GM12878 (cell line): ENCODE measurements at regions not wholly inside any gene's neighbourhood (a gene's known extent, or its start where the extent isn't known, plus 50 kb on each side); places are given as distances from the start of the nearest gene placed in this dataset.

Source experiments
- ATAC-seq: fragments of 200-7000 bp; cut with Tn5 transposase; 3 replicates; pipeline ENCODE4 v1.9.1; 2020; ENCODE audit warnings: mild to moderate bottlenecking, moderate library complexity
- BruUV-seq: library from RNA; stranded (reverse); fragments of 400-500 nt; replicated peaks from 2 replicates; lab custom pipeline; 2021; lab: Mats Ljungman, UMichigan
- CTCF ChIA-PET: fragments of 300-600 bp; sonication (Branson Sonifier 250); formaldehyde crosslinking; extraction: SDS; loops from one replicate; lab custom pipeline; 2021; ENCODE audit warnings: inconsistent platforms; lab: Yijun Ruan, JAX
- POLR2A ChIA-PET: fragments of 350-600 bp; formaldehyde crosslinking; extraction: SDS; loops from one replicate; lab custom pipeline; 2021; ENCODE audit warnings: inconsistent platforms; lab: Charles Lee
- RAD21 ChIA-PET: fragments of 300-600 bp; sonication (Branson Sonifier 250); formaldehyde crosslinking; loops from one replicate; lab custom pipeline; 2023; ENCODE audit warnings: antibody characterized with exemption; ENCODE audit not compliant: unreplicated experiment; lab: Charles Lee
- SMC1A ChIA-PET: fragments of 300-600 bp; sonication (Branson Sonifier 250); formaldehyde crosslinking; loops from one replicate; lab custom pipeline; 2023; ENCODE audit not compliant: unreplicated experiment, uncharacterized antibody; lab: Charles Lee
- DNase-seq: peaks from one replicate; pipeline ENCODE4 v3.0.0-alpha.2; 2011; ENCODE audit warnings: low read depth, low spot score
- FAIRE-seq: peaks from 3 replicates; lab custom pipeline; 2011; peaks lifted over from hg19 to GRCh38; lab: Jason Lieb, UNC
- H2AFZ ChIP-seq: 2 replicates; pipeline ENCODE4 v1.6.0; 2011; ENCODE audit warnings: low read depth, low read length, control low read depth; ENCODE audit not compliant: control insufficient read depth
- H3K27ac ChIP-seq: 2 replicates; pipeline ENCODE4 v1.5.1; 2011; ENCODE audit warnings: control low read depth; ENCODE audit not compliant: control insufficient read depth, insufficient read depth
- H3K27me3 ChIP-seq, 2 experiments: replicated peaks in 1 of 2; 2 replicates each; pipeline versions ENCODE4 v1.6.0 to v1.6.1; 2011; ENCODE audit warnings: low read length in 1 of 2; ENCODE audit not compliant: control insufficient read depth in 2 of 2, insufficient read depth in 2 of 2
- H3K36me3 ChIP-seq, 2 experiments: 2 replicates each; pipeline ENCODE4 v1.5.1; 2011; ENCODE audit warnings: low read length in 1 of 2; ENCODE audit not compliant: control insufficient read depth in 2 of 2, insufficient read depth in 2 of 2
- H3K4me1 ChIP-seq: 2 replicates; pipeline ENCODE4 v1.6.1; 2011; ENCODE audit warnings: mild to moderate bottlenecking, low read length, moderate library complexity, mixed read lengths; ENCODE audit not compliant: control insufficient read depth, insufficient read depth
- H3K4me2 ChIP-seq: 2 replicates; pipeline ENCODE4 v1.6.0; 2011; ENCODE audit warnings: control low read depth; ENCODE audit not compliant: control insufficient read depth, insufficient read depth
- H3K4me3 ChIP-seq: fragments of 200-600 bp; sonication (generic); 2 replicates; pipeline ENCODE4 v1.5.1; 2016
- H3K79me2 ChIP-seq: 2 replicates; pipeline ENCODE4 v1.6.0; 2011; ENCODE audit warnings: low read length; ENCODE audit not compliant: control insufficient read depth, insufficient read depth
- H3K9ac ChIP-seq: 2 replicates; pipeline ENCODE4 v1.8.0; 2011; ENCODE audit warnings: low read length, control low read depth, mixed read lengths; ENCODE audit not compliant: control insufficient read depth, insufficient read depth
- H3K9me3 ChIP-seq: replicated peaks from 3 replicates; pipeline ENCODE4 v1.5.1; 2011; ENCODE audit warnings: mild to moderate bottlenecking, low read length; ENCODE audit not compliant: control insufficient read depth, insufficient read depth
- H4K20me1 ChIP-seq: 2 replicates; pipeline ENCODE4 v1.6.0; 2011; ENCODE audit not compliant: control insufficient read depth, insufficient read depth
- FOS ChIP-seq: IDR thresholded peaks from 3 replicates; pipeline ENCODE4 v1.6.1; 2011; ENCODE audit warnings: borderline replicate concordance; ENCODE audit not compliant: insufficient read length; ENCODE audit errors: extremely low read depth
- HCFC1 ChIP-seq: fragments of 150-350 bp; IDR thresholded peaks from 2 replicates; pipeline ENCODE4 v1.6.1; 2014; ENCODE audit warnings: low read length
- MXI1 ChIP-seq: fragments of 150-350 bp; IDR thresholded peaks from 2 replicates; pipeline ENCODE4 v1.6.1; 2011; ENCODE audit warnings: low read depth, mild to moderate bottlenecking, inconsistent platforms, low read length, improper control_type of control experiment
- NFYB ChIP-seq: IDR thresholded peaks from 2 replicates; pipeline ENCODE4 v1.6.1; 2011; ENCODE audit warnings: low read depth, mild to moderate bottlenecking, low read length, improper control_type of control experiment, moderate library complexity; ENCODE audit not compliant: insufficient read depth
- NR2C2 ChIP-seq: IDR thresholded peaks from 2 replicates; pipeline ENCODE4 v1.6.1; 2011; ENCODE audit warnings: borderline replicate concordance, low read depth; ENCODE audit not compliant: control insufficient read depth, insufficient read length
- NRF1 ChIP-seq: conservative IDR thresholded peaks from 2 replicates; pipeline ENCODE4 v1.6.1; 2011; ENCODE audit warnings: mild to moderate bottlenecking, low read depth, low read length, improper control_type of control experiment
- POLR2A ChIP-seq: IDR thresholded peaks from 2 replicates; pipeline ENCODE4 v1.6.1; 2011; ENCODE audit warnings: low read depth, mild to moderate bottlenecking, low read length
- RAD21 ChIP-seq: IDR thresholded peaks from 2 replicates; pipeline ENCODE4 v1.6.1; 2011; ENCODE audit warnings: mild to moderate bottlenecking, low read depth, low read length, moderate library complexity; ENCODE audit not compliant: insufficient read depth
- RCOR1 ChIP-seq: conservative IDR thresholded peaks from 2 replicates; pipeline ENCODE4 v1.6.1; 2012; ENCODE audit warnings: low read depth, low read length, improper control_type of control experiment
- SIN3A ChIP-seq: IDR thresholded peaks from 2 replicates; pipeline ENCODE4 v1.6.1; 2012; ENCODE audit warnings: low read depth, low read length, improper control_type of control experiment
- SMARCA5 ChIP-seq: fragments of 450-650 bp; IDR thresholded peaks from 2 replicates; pipeline ENCODE4 v1.6.1; 2017; ENCODE audit warnings: mild to moderate bottlenecking
- SMC3 ChIP-seq: IDR thresholded peaks from 2 replicates; pipeline ENCODE4 v1.6.1; 2011; ENCODE audit warnings: low read length, improper control_type of control experiment, borderline replicate concordance
- SPI1 ChIP-seq: IDR thresholded peaks from 2 replicates; pipeline ENCODE4 v1.6.1; 2011; ENCODE audit warnings: low read depth, mild to moderate bottlenecking, low read length, moderate library complexity, borderline replicate concordance; ENCODE audit not compliant: insufficient read depth
- TCF12 ChIP-seq: IDR thresholded peaks from 2 replicates; pipeline ENCODE4 v1.6.1; 2011; ENCODE audit warnings: low read depth, mild to moderate bottlenecking, low read length
- ZNF217 ChIP-seq: fragments of 450-650 bp; IDR thresholded peaks from 2 replicates; pipeline ENCODE4 v1.6.1; 2017; ENCODE audit warnings: antibody characterized with exemption, mild to moderate bottlenecking
- WGBS: methylation state at CpG from one replicate; pipeline ENCODE4 v1.1.6; 2016; ENCODE audit warnings: low lambda C conversion rate; ENCODE audit not compliant: insufficient replicate concordance, insufficient coverage; ENCODE audit errors: missing lambda C conversion rate; 5-methylcytosine and 5-hydroxymethylcytosine counted together
- in situ Hi-C: fragments of 300-500 bp; cut with MboI; formaldehyde crosslinking; loops from 9 replicates; pipeline ENCODE4 v1.14.3; 2018; ENCODE audit warnings: mixed read lengths
- intact Hi-C: fragments of 100-400 bp; cut with micrococcal nuclease; formaldehyde crosslinking; loops from one replicate; pipeline ENCODE4 v1.14.2; 2022; ENCODE audit not compliant: unreplicated experiment
- TF ChIP-seq, protein P1 (sequence below): fragments of 450-650 bp; IDR thresholded peaks from 2 replicates; pipeline ENCODE4 v1.6.1; 2017; ENCODE audit warnings: mild to moderate bottlenecking, moderate library complexity
- TF ChIP-seq, protein P2 (sequence below), 3 experiments: IDR thresholded peaks in 2 of 3; conservative IDR thresholded peaks in 1 of 3; 2 replicates each; pipeline ENCODE4 v1.5.1; 2011; ENCODE audit warnings: low read depth in 3 of 3, low read length in 3 of 3, mild to moderate bottlenecking in 3 of 3, control low read depth in 2 of 3, moderate library complexity in 2 of 3, inconsistent platforms in 1 of 3, mixed read lengths in 1 of 3; ENCODE audit not compliant: control insufficient read depth in 2 of 3, insufficient read depth in 1 of 3; ENCODE audit errors: extremely low read depth in 1 of 3
- TF ChIP-seq, protein P3 (sequence below): IDR thresholded peaks from 2 replicates; pipeline ENCODE4 v1.6.1; 2011; ENCODE audit warnings: low read depth, low read length, improper control_type of control experiment, borderline replicate concordance

DNA sequence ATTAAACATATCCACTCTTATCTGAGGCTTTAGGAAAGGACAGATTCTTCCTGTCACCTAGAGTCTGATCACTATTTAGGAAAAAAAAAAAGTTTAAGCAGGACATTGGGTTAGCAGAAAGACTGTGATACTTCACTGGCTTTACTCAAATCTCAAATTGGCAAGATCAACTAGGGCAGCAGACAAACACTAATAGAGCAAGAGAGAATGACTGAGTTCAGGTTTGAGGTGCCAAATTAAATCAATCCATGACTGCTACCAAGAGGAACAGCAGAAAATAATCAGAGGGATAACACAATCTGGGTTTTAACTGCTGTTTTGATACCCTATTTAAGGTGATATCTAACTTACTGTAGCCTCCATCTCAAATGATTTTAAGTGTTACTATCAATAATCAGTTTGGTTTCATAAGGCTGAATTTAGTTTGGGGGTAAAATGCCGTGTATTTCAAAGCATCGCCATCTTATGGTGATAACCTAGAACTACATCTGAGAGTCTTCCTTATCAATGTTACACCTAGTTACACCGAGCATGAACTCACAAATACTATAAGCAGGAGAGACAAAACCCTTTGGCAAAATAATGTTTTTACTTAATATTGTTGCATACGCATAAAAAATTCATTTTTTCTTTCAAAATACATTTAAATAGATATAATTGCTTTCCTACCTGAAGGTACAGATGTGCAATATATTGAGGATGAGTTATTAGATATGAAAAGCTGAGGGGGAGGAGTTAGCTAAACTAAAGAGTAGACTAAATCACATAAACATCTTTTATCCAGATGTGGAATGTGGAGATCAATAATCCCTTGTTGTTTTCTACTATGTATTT lies 286.4 kb upstream of the CDH12 start:
- Histone ChIP-seq H3K4me1 (no peaks in the 10 kb centered on the region), H3K27ac (no peak overlapping the region), H3K79me2 (no peaks in the 10 kb centered on the region), H3K4me2 (no peak overlapping the region), H3K27me3 (no peaks in the 10 kb centered on the region), H4K20me1 (no peaks in the 10 kb centered on the region), H3K9me3 (no peaks in the 10 kb centered on the region), H3K4me3 (no peak overlapping the region), H3K36me3 (no peaks in the 10 kb centered on the region), H3K9ac (no peak overlapping the region), H2AFZ (no peak overlapping the region)
- DNase-seq = no peak
- intact Hi-C loops = loop anchor here (1.0 kb wide), 1 partner anchor 250 kb away; no protein-coding TSS in a partner anchor
- ChIA-PET POLR2A (no interaction called here), RAD21 (no interaction called here), SMC1A (interaction anchor here (0.6 kb wide), 1 partner anchor 259 kb away, joined by 4 read pairs; no protein-coding TSS in a partner anchor), CTCF (no interaction called here)
- ATAC-seq = peak; percentile 86
- WGBS = 1% methylated on average over 4 of the region's 4 CpGs
- BruUV-seq = no TSS peak
- FAIRE-seq = no peak
- in situ Hi-C loops = no loop called here
- TF ChIP-seq RCOR1 = no peak
- no peak for TF ChIP-seq SMARCA5
- TF ChIP-seq NFYB = no peak
- TF ChIP-seq MXI1 = no peak
- TF ChIP-seq, protein P1, sequence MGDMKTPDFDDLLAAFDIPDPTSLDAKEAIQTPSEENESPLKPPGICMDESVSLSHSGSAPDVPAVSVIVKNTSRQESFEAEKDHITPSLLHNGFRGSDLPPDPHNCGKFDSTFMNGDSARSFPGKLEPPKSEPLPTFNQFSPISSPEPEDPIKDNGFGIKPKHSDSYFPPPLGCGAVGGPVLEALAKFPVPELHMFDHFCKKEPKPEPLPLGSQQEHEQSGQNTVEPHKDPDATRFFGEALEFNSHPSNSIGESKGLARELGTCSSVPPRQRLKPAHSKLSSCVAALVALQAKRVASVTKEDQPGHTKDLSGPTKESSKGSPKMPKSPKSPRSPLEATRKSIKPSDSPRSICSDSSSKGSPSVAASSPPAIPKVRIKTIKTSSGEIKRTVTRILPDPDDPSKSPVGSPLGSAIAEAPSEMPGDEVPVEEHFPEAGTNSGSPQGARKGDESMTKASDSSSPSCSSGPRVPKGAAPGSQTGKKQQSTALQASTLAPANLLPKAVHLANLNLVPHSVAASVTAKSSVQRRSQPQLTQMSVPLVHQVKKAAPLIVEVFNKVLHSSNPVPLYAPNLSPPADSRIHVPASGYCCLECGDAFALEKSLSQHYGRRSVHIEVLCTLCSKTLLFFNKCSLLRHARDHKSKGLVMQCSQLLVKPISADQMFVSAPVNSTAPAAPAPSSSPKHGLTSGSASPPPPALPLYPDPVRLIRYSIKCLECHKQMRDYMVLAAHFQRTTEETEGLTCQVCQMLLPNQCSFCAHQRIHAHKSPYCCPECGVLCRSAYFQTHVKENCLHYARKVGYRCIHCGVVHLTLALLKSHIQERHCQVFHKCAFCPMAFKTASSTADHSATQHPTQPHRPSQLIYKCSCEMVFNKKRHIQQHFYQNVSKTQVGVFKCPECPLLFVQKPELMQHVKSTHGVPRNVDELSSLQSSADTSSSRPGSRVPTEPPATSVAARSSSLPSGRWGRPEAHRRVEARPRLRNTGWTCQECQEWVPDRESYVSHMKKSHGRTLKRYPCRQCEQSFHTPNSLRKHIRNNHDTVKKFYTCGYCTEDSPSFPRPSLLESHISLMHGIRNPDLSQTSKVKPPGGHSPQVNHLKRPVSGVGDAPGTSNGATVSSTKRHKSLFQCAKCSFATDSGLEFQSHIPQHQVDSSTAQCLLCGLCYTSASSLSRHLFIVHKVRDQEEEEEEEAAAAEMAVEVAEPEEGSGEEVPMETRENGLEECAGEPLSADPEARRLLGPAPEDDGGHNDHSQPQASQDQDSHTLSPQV = peak; percentile 81
- no peak for TF ChIP-seq FOS
- no peak for TF ChIP-seq NR2C2
- TF ChIP-seq SPI1 = no peak
- TF ChIP-seq, protein P2, sequence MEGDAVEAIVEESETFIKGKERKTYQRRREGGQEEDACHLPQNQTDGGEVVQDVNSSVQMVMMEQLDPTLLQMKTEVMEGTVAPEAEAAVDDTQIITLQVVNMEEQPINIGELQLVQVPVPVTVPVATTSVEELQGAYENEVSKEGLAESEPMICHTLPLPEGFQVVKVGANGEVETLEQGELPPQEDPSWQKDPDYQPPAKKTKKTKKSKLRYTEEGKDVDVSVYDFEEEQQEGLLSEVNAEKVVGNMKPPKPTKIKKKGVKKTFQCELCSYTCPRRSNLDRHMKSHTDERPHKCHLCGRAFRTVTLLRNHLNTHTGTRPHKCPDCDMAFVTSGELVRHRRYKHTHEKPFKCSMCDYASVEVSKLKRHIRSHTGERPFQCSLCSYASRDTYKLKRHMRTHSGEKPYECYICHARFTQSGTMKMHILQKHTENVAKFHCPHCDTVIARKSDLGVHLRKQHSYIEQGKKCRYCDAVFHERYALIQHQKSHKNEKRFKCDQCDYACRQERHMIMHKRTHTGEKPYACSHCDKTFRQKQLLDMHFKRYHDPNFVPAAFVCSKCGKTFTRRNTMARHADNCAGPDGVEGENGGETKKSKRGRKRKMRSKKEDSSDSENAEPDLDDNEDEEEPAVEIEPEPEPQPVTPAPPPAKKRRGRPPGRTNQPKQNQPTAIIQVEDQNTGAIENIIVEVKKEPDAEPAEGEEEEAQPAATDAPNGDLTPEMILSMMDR (IDR thresholded peaks at IDR 0.05 in 2 of 3, conservative IDR thresholded peaks at IDR 0.05 in 1 of 3; ENCODE audit: control insufficient read depth in 2 of 3, extremely low read depth in 1 of 3, insufficient read depth in 1 of 3, low read depth in 3 of 3, low read length in 3 of 3) = peak; percentile 41 to 67 (median 51); a peak in 5 of 6 replicates
- TF ChIP-seq HCFC1 = no peak
- TF ChIP-seq, protein P3, sequence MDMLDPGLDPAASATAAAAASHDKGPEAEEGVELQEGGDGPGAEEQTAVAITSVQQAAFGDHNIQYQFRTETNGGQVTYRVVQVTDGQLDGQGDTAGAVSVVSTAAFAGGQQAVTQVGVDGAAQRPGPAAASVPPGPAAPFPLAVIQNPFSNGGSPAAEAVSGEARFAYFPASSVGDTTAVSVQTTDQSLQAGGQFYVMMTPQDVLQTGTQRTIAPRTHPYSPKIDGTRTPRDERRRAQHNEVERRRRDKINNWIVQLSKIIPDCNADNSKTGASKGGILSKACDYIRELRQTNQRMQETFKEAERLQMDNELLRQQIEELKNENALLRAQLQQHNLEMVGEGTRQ = no peak
- no peak for TF ChIP-seq ZNF217
- no peak for TF ChIP-seq POLR2A
- TF ChIP-seq SMC3 = peak; percentile 65; the same call in 1 of the 2 replicates
- TF ChIP-seq RAD21 = peak; percentile 44
- TF ChIP-seq SIN3A = no peak
- no peak for TF ChIP-seq TCF12
- TF ChIP-seq NRF1 = no peak
